ENCODE measurements at regions not wholly inside any gene's neighbourhood (a gene's known extent, or its start where the extent isn't known, plus 50 kb on each side); places are given as distances from the start of the nearest gene placed in this dataset.

GRCh38 chr12:124624823-124625222, 57.4 kb upstream of the NCOR2 start:
- no peak overlapping the region for H3K4me3 Mint-ChIP-seq
- DNase-seq (ENCODE audit: extremely low spot score, unreplicated experiment) = no peak
- H3K9me3 Mint-ChIP-seq = no peaks in the 10 kb centered on the region
- no peaks in the 10 kb centered on the region for H3K27me3 Mint-ChIP-seq
- peaks cover 27% of the 10 kb centered on the region for H3K4me1 Mint-ChIP-seq (ENCODE audit: unreplicated experiment)
- no peak for TF ChIP-seq CTCF (conservative IDR thresholded peaks at IDR 0.05)
- no peak overlapping the region for H3K27ac Mint-ChIP-seq
- H3K36me3 Mint-ChIP-seq = no peaks in the 10 kb centered on the region

- peak overlapping the region; percentile 18 for H3K27ac Mint-ChIP-seq
- no peaks in the 10 kb centered on the region for H3K27me3 Mint-ChIP-seq
- H3K4me1 Mint-ChIP-seq (ENCODE audit: unreplicated experiment) = peaks cover 28% of the 10 kb centered on the region
- H3K36me3 Mint-ChIP-seq = no peaks in the 10 kb centered on the region
- no peak for TF ChIP-seq CTCF (conservative IDR thresholded peaks at IDR 0.05)
- H3K4me3 Mint-ChIP-seq = no peak overlapping the region
- no peak for DNase-seq (ENCODE audit: extremely low spot score, unreplicated experiment)
- no peaks in the 10 kb centered on the region for H3K9me3 Mint-ChIP-seq
These were observed 56.1 kb upstream of the NCOR2 start for GRCh38 chr12:124623344-124624035.

GRCh38 chr12:124622764-124623163, 55.4 kb upstream of the NCOR2 start:
- Mint-ChIP-seq H3K4me1 (ENCODE audit: unreplicated experiment) (peaks cover 26% of the 10 kb centered on the region), H3K27ac (no peak overlapping the region), H3K9me3 (no peaks in the 10 kb centered on the region), H3K4me3 (no peak overlapping the region), H3K27me3 (no peaks in the 10 kb centered on the region), H3K36me3 (no peaks in the 10 kb centered on the region)
- TF ChIP-seq CTCF (conservative IDR thresholded peaks at IDR 0.05) = no peak
- DNase-seq (ENCODE audit: extremely low spot score, unreplicated experiment) = no peak

GRCh38 chr12:124622331-124622730, 54.9 kb upstream of the NCOR2 start:
- Mint-ChIP-seq H3K27me3 (no peaks in the 10 kb centered on the region), H3K27ac (no peak overlapping the region), H3K4me1 (ENCODE audit: unreplicated experiment) (peaks cover 26% of the 10 kb centered on the region), H3K36me3 (no peaks in the 10 kb centered on the region), H3K9me3 (no peaks in the 10 kb centered on the region), H3K4me3 (no peak overlapping the region)
- TF ChIP-seq CTCF (conservative IDR thresholded peaks at IDR 0.05) = no peak
- DNase-seq (ENCODE audit: extremely low spot score, unreplicated experiment) = no peak

GRCh38 chr12:124621296-124621660, 53.9 kb upstream of the NCOR2 start:
- no peak for TF ChIP-seq CTCF (conservative IDR thresholded peaks at IDR 0.05)
- H3K9me3 Mint-ChIP-seq = no peaks in the 10 kb centered on the region
- no peaks in the 10 kb centered on the region for H3K27me3 Mint-ChIP-seq
- DNase-seq (ENCODE audit: extremely low spot score, unreplicated experiment) = no peak
- H3K4me3 Mint-ChIP-seq = no peak overlapping the region
- peaks cover 28% of the 10 kb centered on the region for H3K4me1 Mint-ChIP-seq (ENCODE audit: unreplicated experiment)
- no peaks in the 10 kb centered on the region for H3K36me3 Mint-ChIP-seq
- H3K27ac Mint-ChIP-seq = peak overlapping the region; percentile 18

All from type B pancreatic cell (in vitro differentiated cells).